Caco-2 (cell line): ENCODE measurements at regions not wholly inside any gene's neighbourhood (a gene's known extent, or its start where the extent isn't known, plus 50 kb on each side); places are given as distances from the start of the nearest gene placed in this dataset.

ENCODE experiments used
- BruUV-seq: library from RNA; stranded (reverse); fragments of 400-500 nt; replicated peaks from 2 replicates; lab custom pipeline; 2021; lab: Mats Ljungman, UMichigan
- CTCF ChIA-PET: fragments of 300-600 bp; sonication (Branson Sonifier 250); formaldehyde crosslinking; loops from one replicate; lab custom pipeline; 2022; ENCODE audit warnings: antibody characterized with exemption; lab: Charles Lee
- POLR2A ChIA-PET: fragments of 300-600 bp; sonication (Branson Sonifier 250); formaldehyde crosslinking; loops from one replicate; lab custom pipeline; 2022; ENCODE audit warnings: antibody characterized with exemption; lab: Charles Lee
- DNase-seq, 2 experiments: peaks; one replicate each; pipeline versions ENCODE4 v3.0.0 to v3.0.0-alpha.2; 2020 to 2022
- H3K27me3 ChIP-seq: replicated peaks from 2 replicates; pipeline ENCODE4 v1.6.0; 2011; ENCODE audit warnings: low read length; ENCODE audit not compliant: control insufficient read depth, insufficient read depth
- H3K36me3 ChIP-seq: 2 replicates; pipeline ENCODE4 v1.5.1; 2011; ENCODE audit warnings: low read length; ENCODE audit not compliant: control insufficient read depth, insufficient read depth
- H3K4me1 ChIP-seq: fragments of 250-450 bp; sonication (Bioruptor Pico); 2 replicates; pipeline ENCODE4 v1.5.1; 2020; ENCODE audit warnings: mild to moderate bottlenecking
- H3K4me3 ChIP-seq: 2 replicates; pipeline ENCODE4 v1.5.1; 2011; ENCODE audit warnings: low read depth, mild to moderate bottlenecking, control low read depth, low read length
- H3K9me3 ChIP-seq: fragments of 250-450 bp; sonication (Bioruptor Pico); 2 replicates; pipeline ENCODE4 v1.5.1; 2020; ENCODE audit warnings: mild to moderate bottlenecking, moderate library complexity
- H3K27ac Mint-ChIP-seq: one replicate; pipeline ENCODE4 v1.8.0; 2022; ENCODE audit warnings: mixed read lengths; ENCODE audit not compliant: unreplicated experiment
- H3K27me3 Mint-ChIP-seq: one replicate; pipeline ENCODE4 v1.8.0; 2022; ENCODE audit warnings: mixed read lengths; ENCODE audit not compliant: insufficient read depth, unreplicated experiment
- H3K36me3 Mint-ChIP-seq: one replicate; pipeline ENCODE4 v1.8.0; 2022; ENCODE audit warnings: mild to moderate bottlenecking, mixed read lengths; ENCODE audit not compliant: insufficient read depth, unreplicated experiment
- H3K4me1 Mint-ChIP-seq: one replicate; pipeline ENCODE4 v1.8.0; 2022; ENCODE audit warnings: low read depth, mixed read lengths; ENCODE audit not compliant: unreplicated experiment
- H3K4me3 Mint-ChIP-seq: one replicate; pipeline ENCODE4 v1.8.0; 2022; ENCODE audit warnings: mild to moderate bottlenecking, moderate library complexity, mixed read lengths; ENCODE audit not compliant: unreplicated experiment
- H3K9me3 Mint-ChIP-seq: one replicate; pipeline ENCODE4 v1.8.0; 2022; ENCODE audit warnings: mixed read lengths; ENCODE audit not compliant: unreplicated experiment
- intact Hi-C: fragments of 100-400 bp; cut with micrococcal nuclease; formaldehyde crosslinking; loops from one replicate; pipeline ENCODE4 v1.10.0; 2022; ENCODE audit not compliant: unreplicated experiment
- TF ChIP-seq, protein P1 (sequence below), 2 experiments: fragments of 200-600 bp in 1 of 2; IDR thresholded peaks; 1 replicate in 1 of 2; 2 replicates in 1 of 2; pipeline versions ENCODE4 v1.5.1 to v1.8.0; 2011 to 2022; ENCODE audit warnings: antibody characterized with exemption in 1 of 2, control low read depth in 1 of 2, inconsistent platforms in 1 of 2, low read depth in 1 of 2, low read length in 1 of 2, mild to moderate bottlenecking in 1 of 2, moderate library complexity in 1 of 2; ENCODE audit not compliant: insufficient read depth in 1 of 2, severe bottlenecking in 1 of 2, unreplicated experiment in 1 of 2

DNA sequence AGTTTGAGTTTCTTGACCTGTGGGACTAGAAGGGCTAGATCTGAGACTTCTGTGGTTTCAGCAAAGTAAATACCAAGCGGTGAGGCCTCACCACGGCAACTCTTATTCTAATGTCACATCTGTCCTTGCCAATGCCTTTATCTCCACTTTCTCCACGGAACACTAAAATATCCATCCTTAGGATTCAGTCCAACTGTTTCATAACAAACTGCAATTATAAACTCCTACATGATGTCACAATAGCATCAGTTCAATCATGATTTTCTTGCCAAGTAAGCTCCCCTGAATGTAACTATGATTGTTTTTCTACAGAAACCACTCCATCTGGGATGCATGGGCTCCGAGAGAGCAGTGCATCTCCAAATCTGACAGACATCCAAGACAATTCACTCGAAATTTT lies 79.6 kb downstream of the LRATD1 start:
- intact Hi-C loops, result no loop called here

DNA sequence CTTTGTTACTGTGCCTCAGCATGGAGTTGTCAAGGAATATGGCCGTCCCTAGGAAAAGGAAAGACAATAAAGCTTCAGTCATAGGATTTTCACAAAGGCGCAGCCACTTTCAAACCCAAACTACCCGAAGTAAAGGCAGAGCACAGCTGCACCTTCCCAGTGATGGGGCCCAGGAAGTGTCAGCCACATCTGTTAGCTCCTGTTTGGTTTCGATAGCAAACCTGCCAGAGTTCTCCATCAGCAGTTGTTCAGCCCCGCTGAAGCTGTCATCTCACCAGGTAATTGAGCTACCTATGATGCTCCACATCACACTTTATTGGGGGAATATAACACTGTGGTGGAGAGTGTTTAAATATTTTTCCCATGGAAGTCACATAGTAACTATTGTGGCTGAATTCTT lies 80.7 kb downstream of the LRATD1 start:
- DNase-seq, result no peak
- TF ChIP-seq, protein P1, sequence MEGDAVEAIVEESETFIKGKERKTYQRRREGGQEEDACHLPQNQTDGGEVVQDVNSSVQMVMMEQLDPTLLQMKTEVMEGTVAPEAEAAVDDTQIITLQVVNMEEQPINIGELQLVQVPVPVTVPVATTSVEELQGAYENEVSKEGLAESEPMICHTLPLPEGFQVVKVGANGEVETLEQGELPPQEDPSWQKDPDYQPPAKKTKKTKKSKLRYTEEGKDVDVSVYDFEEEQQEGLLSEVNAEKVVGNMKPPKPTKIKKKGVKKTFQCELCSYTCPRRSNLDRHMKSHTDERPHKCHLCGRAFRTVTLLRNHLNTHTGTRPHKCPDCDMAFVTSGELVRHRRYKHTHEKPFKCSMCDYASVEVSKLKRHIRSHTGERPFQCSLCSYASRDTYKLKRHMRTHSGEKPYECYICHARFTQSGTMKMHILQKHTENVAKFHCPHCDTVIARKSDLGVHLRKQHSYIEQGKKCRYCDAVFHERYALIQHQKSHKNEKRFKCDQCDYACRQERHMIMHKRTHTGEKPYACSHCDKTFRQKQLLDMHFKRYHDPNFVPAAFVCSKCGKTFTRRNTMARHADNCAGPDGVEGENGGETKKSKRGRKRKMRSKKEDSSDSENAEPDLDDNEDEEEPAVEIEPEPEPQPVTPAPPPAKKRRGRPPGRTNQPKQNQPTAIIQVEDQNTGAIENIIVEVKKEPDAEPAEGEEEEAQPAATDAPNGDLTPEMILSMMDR (IDR thresholded peaks at IDR 0.05; ENCODE audit: insufficient read depth in 1 of 2, low read depth in 1 of 2, low read length in 1 of 2, severe bottlenecking in 1 of 2, unreplicated experiment in 1 of 2), result no peak
- no peak overlapping the region for H3K4me3 ChIP-seq
- no peaks in the 10 kb centered on the region for H3K9me3 ChIP-seq
- Mint-ChIP-seq H3K9me3 (no peaks in the 10 kb centered on the region), H3K4me3 (no peak overlapping the region), H3K4me1 (no peaks in the 10 kb centered on the region), H3K36me3 (no peaks in the 10 kb centered on the region), H3K27ac (no peak overlapping the region), H3K27me3 (peaks cover 3% of the 10 kb centered on the region)
- no TSS peak for BruUV-seq
- intact Hi-C loops, result no loop called here
- ChIA-PET CTCF (no interaction called here), POLR2A (no interaction called here)
- H3K36me3 ChIP-seq, result no peaks in the 10 kb centered on the region
- H3K4me1 ChIP-seq, result no peaks in the 10 kb centered on the region
- no peaks in the 10 kb centered on the region for H3K27me3 ChIP-seq

More for the DNA sequence above, 79.6 kb downstream of the LRATD1 start:
- no peaks in the 10 kb centered on the region for H3K36me3 Mint-ChIP-seq
- no peak overlapping the region for H3K4me3 ChIP-seq
- H3K27ac Mint-ChIP-seq, result no peak overlapping the region
- H3K4me3 Mint-ChIP-seq, result no peak overlapping the region
- POLR2A ChIA-PET, result no interaction called here
- no peaks in the 10 kb centered on the region for H3K4me1 Mint-ChIP-seq
- H3K9me3 Mint-ChIP-seq, result no peaks in the 10 kb centered on the region
- H3K27me3 Mint-ChIP-seq, result peaks cover 3% of the 10 kb centered on the region
- H3K9me3 ChIP-seq, result no peaks in the 10 kb centered on the region
- H3K27me3 ChIP-seq, result no peaks in the 10 kb centered on the region
- H3K36me3 ChIP-seq, result no peaks in the 10 kb centered on the region
- CTCF ChIA-PET, result no interaction called here
- no TSS peak for BruUV-seq
- TF ChIP-seq, protein P1 (IDR thresholded peaks at IDR 0.05; ENCODE audit: insufficient read depth in 1 of 2, low read depth in 1 of 2, low read length in 1 of 2, severe bottlenecking in 1 of 2, unreplicated experiment in 1 of 2), result no peak
- no peak for DNase-seq
- H3K4me1 ChIP-seq, result no peaks in the 10 kb centered on the region

DNA sequence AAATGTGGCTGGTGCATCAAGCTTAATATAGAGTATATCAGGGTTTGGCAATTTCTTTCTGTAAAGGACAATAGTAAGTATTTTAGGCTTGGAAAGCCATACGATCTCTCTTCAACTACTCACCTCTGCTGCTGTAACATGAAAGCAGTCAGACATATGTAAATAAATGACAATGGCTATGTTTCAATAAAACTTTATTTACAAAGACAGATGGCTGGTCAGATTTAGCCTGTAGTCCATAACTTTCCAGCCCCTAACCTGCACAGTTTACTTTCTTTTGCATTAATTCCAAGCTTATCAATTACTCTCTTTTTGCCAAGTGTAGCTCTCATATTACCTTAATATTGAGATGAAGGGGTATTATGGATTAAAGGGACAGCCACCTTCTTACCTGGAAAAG lies 83.1 kb downstream of the LRATD1 start:
- intact Hi-C loops, result no loop called here
- ChIA-PET CTCF (no interaction called here), POLR2A (no interaction called here)
- no TSS peak for BruUV-seq
- H3K36me3 ChIP-seq, result no peaks in the 10 kb centered on the region
- Mint-ChIP-seq H3K4me3 (no peak overlapping the region), H3K4me1 (no peaks in the 10 kb centered on the region), H3K9me3 (no peaks in the 10 kb centered on the region), H3K27me3 (no peaks in the 10 kb centered on the region), H3K27ac (no peak overlapping the region), H3K36me3 (no peaks in the 10 kb centered on the region)
- no peak for DNase-seq
- TF ChIP-seq, protein P1 (IDR thresholded peaks at IDR 0.05; ENCODE audit: insufficient read depth in 1 of 2, low read depth in 1 of 2, low read length in 1 of 2, severe bottlenecking in 1 of 2, unreplicated experiment in 1 of 2), result no peak
- H3K4me1 ChIP-seq, result no peaks in the 10 kb centered on the region
- H3K9me3 ChIP-seq, result no peaks in the 10 kb centered on the region
- no peaks in the 10 kb centered on the region for H3K27me3 ChIP-seq
- no peak overlapping the region for H3K4me3 ChIP-seq
